Testis (tissue), 2 donors: ENCODE measurements at regions not wholly inside any gene's neighbourhood (a gene's known extent, or its start where the extent isn't known, plus 50 kb on each side); places are given as distances from the start of the nearest gene placed in this dataset.

ENCODE experiments used
- CTCF ChIP-seq, 3 experiments: fragments of 450-650 bp in 2 of 3; fragments of 200-600 bp in 1 of 3; sonication (generic) in 1 of 3; IDR thresholded peaks; one replicate each; pipeline ENCODE4 v1.5.1; 2016 to 2019; ENCODE audit warnings: antibody characterized with exemption in 3 of 3, mild to moderate bottlenecking in 2 of 3, moderate library complexity in 1 of 3
- POLR2A ChIP-seq: fragments of 450-650 bp; IDR thresholded peaks from one replicate; pipeline ENCODE4 v1.6.1; 2017; ENCODE audit warnings: antibody characterized with exemption, mild to moderate bottlenecking, moderate library complexity

DNA sequence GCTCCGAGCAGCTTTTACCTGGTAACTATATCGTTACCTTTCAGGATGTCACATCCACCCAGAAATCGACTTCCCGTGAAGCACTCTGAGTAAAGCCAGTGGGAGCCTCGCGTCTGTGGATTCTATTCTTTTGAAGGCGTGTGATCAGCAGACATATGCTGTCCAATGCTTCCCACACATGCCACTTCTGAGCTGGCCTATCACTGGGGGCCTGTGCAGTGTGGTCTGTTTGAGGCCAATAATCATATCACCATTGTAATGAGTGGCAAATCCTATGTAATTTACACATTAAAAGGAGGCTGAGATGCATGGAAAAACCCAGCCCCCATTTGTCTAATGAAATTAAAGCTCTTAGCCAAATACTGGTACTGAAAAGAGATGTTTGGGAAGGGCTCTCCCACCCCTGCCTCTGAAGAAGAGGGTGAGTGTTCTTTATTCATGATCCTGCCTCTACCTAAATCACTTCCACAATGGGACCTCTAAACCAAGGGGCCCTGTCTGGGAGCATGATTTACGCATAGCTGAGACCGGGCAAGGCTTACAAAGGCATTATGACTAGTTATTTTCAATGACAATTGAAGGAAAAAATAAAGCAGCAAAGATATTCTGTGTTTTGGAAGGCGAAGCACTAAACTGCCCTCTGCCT, 686.8 kb downstream of the ZEB2 start:
- TF ChIP-seq CTCF (IDR thresholded peaks at IDR 0.05), result no peak
- TF ChIP-seq POLR2A, result no peak
